ENCODE measurements at regions not wholly inside any gene's neighbourhood (a gene's known extent, or its start where the extent isn't known, plus 50 kb on each side); places are given as distances from the start of the nearest gene placed in this dataset.

DNA sequence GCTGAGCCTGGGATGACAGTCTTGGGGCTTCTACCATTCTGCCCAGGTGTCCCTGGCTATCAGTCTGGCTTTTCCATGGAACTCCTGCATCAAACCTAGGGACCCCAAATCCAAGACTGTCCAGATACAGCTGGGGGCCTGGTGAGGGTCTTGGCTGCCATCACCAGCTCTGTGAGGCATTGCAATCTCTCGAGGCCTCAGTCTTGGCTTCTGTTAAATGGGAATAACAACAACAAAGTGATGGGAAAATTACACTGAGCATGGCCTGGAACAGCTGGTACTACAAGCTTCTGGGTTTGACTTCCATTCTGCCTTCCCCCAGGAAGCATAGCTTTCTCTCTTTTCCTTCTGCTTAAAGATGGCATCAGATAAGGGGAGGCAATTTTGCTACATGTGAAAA, 50.0 kb upstream of the LCTL start:
- DNase-seq (ENCODE audit: low spot score): no peak

DNA sequence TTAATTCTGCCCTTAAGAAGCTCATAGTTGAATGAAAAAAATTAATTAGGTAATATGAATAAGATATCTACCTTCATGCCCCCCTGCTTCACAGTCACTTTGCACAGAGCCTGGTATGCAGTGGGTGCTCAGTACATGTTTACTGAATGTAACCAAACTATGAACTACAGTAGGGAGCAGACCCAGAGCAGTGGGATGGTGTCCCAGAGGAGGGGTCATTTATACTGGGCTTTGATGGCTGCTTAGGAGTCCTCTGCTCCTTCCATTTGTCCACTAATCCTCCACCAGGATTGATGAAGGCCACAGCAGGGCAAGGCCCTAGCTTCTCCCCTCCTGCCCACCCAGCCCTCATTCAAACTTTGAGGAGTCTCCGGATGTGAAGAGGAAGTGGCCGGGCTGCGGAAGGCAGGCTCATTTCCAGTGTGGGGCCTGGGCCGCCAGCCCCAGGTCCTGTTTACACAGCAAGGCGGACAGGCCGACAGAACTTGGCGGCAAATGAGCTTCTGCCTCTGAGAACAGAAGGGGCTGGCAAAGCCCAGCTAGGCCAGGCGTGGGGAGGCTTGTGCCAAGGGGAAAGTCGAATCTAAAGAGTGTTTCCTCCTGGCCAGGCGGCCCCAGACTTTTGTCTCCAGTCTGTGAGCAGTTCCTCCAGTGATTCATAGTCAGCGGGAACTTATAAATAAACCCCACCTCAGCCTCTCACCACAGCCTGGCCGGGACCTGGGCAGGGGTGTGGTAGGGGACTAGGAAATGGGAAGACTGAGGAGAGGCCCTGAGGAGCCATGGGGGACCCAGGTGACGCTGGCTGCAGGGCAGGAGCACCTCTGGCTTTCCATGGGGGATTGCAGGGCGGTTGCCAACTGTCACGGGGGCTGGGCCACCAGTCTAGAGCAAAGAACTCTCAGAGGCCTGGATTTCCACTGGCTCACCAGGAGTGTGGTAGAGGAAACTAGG, 51.6 kb upstream of the LCTL start:
- no peak for DNase-seq (ENCODE audit: low spot score)

DNA sequence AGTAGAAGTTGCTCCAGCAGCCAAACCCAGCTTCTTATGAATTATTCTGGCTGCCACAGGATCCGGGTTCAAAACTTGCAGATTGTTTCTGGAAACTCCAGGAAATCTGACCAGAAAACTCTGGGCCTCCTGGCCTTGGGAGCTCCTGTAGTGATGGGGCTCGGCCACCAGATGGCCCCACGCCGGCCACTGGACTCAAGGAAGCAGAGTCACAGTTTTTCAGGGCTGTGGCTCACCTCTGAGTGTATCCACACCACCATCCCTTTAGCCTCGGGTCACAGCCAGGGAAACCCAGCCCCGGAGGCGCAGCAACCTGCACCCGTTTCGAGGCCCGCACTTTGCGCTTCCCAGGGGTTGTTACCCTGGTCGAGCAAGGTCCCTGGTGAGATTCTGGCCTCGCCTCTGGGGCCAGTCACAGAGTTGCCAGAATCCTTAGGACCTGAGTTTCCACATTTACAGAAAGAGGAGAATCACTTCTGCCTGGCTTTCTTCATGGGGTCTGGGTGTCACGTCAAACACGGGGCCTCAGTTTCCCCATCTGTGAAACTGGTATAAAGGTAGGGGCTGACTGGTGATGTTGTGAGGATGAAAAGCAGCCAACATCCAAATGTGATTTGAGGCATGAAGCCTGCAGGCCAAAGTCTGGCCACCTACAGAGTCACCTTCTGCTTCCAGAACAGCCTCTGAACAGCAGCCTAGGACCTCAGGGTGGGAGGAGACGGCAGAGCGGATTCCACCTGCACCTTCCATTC, 53.5 kb upstream of the LCTL start:
- DNase-seq (ENCODE audit: low spot score): peak; percentile 56

DNA sequence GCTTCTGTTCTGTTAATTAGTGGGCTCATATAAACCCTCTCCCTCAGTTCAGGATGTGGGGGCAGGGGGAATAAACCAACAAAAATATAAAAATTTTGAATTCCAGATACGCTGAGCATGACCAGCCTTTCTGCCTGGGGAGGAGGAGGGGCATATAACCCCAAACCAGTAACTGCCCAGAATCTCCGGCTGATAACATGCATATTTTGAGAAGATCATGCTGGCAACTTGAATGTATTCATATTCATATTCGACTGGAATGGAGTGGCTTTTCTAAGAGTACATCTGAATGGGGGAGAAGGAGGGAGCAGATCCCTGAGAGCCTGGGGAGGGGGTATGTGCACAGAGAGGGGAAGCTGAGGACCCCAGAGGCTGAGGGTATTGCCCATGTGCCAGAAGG, 54.5 kb upstream of the LCTL start:
- DNase-seq (ENCODE audit: low spot score): no peak

DNA sequence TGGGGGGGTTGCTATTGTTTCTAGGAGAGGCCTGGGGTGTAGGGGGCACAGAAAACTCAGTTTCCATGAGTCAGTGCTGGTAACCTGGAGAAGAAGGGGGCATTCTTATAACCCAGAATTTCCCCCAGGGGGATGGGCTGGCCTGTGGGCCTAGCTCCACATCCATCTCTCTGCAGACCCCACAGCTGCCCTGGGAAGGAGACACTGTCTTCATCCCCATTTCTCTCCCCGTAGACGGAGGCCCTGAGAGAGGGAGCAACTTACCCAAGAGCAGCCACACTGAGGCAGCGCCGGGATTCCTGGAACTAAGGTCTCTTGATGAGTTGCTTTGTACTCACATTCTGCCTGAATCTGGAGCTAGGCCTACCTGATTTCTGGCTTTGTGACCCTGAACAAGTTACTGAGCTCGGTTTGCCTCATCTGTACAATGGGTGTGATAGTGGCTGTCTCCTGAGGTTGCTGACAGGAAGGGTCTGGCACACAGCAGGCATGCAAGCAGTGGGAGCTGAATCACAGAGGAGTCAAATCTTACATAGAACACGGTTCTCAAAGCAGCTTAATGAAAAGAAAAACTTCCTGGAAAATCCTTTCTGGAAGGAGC, 55.0 kb upstream of the LCTL start:
- DNase-seq (ENCODE audit: low spot score): no peak

DNA sequence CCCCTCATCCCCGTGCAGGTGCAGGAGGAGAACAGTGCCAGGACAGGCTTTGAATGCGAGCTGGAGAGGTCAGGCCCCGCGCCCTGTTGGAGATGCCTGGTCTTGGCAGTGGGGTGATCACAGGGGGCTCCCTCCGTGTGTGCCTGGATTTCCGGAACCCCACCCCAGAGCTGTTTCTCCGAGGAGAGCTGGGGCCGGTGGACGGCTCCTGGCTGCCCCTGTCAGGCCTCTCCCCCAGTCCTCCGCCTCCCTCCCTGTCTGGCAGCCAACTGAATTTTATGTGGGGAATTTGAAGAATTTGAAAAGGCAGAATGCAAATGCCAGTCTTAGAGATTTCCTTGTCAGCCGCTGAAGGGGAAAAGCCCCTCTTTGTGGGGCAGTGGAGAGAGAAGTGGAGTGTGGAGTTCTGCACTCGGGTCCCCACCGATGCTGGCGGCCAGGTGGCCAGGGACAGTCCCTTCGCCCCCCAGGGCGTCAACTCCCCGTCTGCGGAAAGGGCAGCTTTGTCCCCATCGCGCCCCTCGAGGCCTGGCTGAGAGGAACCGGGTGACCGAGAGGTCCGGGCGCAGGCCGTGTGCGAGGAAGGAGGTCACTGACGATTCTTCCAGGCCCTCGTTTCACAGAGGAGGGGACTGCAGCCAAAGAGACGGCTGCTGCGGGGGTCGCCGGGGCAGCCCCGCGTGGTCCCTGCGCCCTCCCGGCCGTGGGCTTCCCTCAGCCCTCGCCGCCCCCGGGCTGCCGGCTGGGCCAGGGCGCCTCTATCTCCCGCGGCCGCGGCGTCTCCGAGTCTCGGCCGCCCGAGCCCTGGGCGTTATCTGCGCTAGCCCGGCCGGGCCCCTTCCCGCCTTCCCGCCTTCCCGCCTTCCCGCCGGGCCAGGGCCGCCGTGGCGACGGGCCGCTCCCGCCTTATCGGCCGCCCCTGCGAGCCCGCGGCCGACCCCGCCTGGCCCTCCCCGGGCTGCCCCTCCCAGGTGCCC, 56.0 kb upstream of the LCTL start:
- no peak for DNase-seq (ENCODE audit: low spot score)

DNA sequence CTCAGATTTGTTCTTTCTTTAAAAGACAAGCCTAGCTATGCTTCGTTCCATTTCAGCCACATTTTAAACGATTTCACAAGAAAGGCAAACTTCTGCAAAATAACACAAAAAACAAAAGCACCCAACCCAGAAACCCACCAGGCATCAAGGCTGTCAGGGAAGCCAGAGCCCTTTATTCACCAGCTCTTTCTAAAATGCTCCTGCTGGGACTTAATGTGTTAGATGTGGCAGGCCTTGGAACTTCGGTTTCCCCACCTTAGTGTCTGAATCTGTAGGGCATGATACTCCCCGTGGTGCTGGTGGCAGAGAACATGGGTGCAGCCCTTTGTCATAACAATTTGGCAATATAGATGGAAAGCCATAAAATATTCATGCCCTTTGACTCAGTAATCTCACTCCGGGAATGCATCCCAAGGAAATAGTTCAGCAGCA, 56.8 kb upstream of the LCTL start:
- no peak for DNase-seq (ENCODE audit: low spot score)

DNA sequence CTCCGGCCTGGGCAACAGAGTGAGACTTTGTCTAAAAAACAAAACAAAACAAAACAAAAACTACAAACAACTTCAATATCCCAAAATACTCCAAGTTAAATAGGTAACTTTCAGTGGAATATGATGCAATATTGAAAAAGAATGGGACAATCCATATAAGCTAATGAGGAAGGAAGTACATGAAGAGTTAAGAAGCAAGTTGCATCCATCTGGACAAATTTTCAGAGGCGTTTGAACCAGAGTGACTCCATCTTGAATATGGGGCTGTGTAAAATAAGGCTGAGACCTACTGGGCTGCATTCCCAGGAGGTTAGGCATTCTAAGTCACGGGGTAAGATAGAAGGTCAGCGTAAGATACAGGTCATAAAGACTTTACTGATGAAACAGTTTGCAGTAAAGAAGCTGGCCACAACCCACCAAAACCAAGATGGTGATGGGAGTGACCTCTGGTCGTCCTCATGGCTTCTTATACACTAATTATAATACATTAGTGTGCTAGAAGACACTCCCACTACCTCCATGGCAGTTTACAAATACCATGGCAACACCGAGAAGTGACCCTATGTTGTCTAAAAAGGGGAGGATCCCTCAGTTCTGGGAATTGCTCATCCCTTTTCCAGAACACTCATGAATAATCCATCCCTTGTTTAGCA, 58.1 kb upstream of the LCTL start:
- DNase-seq (ENCODE audit: low spot score): no peak

DNA sequence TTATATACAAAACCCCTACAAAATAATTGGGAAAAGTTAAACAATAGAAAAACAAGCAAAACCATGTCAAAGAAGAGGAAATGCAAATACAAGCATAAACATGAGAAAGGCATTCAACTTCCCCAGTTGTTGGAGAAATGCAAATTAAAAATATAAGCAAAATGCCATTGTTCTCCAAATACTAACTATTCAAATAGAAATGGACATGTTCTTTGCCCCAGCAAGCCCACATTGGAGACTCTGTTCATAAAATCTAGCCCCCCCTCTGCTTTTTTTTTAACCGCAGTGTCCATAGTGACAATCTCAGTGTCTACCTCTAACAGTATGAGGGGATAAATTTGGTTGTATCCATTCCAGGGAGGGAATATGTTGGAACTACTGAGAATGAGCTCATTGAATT, 59.7 kb upstream of the LCTL start:
- DNase-seq (ENCODE audit: low spot score): no peak

DNA sequence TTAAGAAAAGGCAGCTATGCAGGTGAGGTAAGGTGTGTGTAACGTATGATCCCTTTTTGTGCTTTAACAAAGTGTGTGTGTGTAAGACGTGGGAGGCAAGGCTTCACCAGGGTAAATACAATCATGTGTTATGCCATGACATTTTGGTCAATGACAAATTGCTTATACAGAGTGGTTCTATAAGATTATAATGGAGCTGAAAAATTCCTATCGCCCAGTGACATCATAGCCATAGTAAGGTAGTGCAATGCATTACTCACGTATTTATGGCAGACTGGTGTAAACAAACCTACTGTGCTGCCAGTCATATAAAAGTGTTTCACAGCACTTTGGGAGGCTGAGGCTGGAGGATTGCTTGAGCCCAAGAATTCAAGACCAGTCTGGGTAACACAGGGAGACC, 60.2 kb upstream of the LCTL start:
- DNase-seq (ENCODE audit: low spot score): no peak

DNA sequence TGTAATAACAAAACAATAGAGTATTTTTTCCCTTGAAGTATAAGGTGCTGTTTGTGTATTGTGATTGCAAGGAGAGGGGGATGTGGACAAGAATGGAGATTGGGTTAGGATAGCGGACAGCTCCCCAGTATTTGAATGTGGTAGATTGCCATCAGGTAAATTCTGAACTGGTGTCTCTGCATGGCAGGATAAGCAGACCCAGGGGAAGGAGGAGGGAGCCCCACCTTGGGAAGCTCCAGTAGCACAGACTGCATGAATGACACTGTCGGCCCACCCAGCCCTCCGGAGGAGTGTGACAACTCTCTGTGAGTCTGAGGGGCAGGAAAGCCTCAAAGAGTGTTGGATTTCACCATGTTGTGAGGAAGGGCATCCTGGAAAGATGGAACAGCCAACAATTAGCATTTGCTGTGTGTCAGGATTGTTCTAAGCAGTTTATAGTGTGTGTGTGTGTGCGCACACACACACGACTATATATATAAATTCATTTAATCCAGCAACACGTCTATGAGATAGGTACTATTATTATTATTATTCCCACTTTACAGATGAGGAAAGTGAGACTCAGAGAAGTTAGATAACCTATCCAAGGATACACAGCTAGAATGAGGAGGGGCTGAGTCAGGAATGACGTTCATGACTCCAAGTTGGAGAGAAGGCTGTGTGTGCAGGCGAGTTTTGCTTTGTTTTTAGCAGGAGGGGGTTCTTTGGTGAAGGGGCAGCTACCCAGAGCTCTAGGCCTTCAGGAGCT, 63.4 kb upstream of the LCTL start:
- DNase-seq (ENCODE audit: low spot score): no peak

DNA sequence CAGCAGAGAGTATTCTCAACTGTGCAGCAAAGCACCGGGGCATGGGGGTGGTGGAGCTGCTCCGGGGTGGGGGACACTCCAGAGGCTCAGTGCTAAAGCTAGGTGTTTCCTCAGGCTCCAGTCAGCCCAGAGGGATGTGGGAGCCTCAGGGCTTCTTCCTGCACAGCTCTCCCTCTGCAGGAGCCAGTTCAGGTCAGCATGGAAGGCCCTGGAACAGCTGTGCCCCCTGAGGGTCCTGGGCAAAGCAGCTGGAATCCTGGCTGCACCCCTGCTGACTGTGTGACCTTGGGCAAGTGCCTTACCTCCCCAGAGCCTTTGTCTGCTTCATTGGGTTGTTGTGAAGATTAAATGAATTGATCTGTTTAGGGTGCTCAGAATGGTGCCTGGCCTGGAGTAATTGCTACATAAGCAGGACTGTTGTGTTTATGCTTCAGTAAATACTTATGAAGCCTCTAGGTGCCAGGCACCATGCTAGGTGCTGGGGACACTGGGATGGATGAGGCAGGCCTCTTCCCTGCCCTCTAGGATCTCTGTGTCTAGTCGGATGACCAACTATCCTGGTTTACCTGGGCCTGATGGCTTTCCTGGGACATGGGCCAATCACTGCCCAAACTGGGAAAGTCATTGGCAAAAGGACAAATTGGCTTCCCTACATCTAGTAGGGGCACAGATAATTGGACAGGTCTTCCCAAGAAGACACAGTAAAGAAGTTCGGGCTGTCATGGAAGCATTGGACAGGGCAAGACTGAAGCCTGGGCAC, 64.2 kb upstream of the LCTL start:
- DNase-seq (ENCODE audit: low spot score): no peak

DNA sequence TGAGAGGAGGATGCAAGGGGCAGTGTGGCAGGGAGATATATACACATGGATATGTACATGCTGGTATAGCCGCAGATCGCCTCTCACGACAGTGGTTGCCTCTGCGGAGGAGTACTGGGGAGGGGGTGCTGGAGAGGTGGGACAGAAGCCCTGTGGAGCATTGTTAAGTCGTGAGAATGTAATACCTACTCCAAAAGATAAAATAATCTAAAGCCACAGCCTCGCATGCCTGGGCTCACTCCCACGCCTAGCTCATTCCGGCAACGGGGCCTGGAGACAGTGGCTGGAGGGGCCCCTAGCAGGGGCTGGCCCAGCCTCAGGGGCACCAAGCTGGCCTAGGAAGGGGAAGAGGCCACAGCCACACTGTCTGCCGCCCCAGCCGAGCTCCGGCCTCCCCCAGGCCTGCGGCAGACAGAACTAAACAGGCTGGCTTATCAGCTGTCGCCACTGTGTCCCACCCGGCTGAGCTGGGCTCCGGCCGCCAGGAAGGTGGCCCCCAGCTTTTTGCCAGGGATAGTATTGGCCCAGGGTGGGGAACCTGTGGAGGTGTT, 65.1 kb upstream of the LCTL start:
- no peak for DNase-seq (ENCODE audit: low spot score)

DNA sequence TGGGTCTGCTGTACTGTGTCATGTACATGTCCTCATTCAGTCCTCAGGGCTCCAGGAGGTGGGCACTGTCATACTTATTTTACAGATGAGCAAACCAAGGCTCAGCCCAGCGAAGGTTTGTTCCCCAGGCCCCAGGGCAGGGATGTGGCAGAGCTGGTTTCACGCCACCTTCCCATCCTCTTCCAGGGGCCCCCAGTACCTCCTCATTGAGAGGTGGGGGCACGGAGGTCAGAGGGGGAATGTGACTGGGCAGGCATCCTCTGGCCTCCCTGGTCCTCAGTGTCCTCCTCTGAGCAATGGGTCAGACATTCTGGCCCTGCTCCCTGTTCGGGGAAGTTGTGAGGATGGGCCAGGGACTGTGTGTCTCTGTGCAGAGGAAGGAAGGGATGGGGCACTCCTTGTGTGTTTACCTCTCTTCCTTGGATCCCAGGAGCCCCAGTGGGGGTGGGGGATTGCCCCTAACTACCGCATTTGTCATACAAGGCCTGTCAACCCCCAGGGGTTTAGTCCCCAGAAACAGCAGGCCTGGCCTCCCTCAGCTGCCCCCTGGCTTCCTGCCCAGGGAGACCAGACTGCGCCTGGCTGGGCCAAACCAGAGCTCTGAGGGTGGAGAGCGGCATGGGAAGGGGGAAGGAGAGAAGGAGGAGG, 65.9 kb upstream of the LCTL start:
- no peak for DNase-seq (ENCODE audit: low spot score)

DNA sequence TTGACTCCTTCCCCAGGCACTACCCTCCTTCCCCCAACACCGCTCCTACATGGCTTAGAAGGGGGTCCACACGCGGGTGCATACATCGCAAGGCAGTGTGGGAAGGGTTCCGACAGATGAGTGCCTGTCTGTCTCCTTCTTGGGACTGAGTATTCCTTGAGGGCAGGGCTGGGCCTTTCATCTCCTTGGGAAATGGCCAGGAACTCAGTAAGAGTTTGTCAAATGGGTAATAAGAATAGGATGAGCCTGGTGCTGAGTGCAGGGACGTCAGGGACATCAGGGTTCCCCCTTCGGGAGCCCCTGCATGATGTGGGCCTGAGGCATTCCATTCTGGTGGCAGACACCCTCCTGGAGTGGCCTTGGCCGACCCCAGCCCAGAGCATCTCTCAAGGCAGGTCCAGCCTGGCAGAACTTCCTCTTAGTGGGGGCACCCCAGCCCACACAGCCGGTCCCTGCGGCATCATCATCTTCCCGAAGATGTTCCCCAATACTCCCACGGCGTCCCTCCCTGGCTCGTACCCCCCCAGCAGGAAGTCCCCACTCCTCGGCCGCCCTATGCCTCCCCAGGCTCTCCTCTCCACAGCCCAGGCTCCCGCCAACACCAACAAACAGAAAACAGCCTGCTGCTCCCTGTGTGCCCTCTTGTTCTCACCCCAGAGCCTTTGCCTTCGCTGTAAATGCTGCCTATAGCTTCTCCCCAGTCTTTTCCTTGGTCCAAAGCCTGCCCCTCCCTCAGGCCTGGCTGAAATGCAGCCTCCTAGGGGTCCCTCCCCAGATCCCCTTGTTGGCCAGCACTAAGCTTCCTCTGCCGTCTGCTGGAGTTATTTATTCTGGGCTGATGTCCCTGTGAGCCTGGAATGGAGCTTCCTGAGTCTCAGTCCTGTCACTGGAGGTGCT, 67.5 kb upstream of the LCTL start:
- DNase-seq (ENCODE audit: low spot score): no peak

DNA sequence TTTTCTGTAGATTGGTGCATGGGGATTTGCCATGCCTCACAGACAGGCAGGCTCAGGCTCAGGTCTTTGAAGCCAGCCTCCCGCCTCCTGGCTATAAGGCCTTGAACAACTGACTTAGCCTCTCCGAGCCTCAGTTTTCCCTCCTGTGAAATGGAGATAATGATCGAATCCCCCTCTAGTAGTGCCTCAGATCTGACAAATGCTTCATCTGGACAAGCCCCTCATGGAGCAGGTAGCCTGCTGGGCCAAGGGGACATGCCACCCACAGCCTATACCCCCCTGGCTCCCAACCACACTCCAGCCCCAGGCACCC, 68.1 kb upstream of the LCTL start:
- DNase-seq (ENCODE audit: low spot score): no peak

DNA sequence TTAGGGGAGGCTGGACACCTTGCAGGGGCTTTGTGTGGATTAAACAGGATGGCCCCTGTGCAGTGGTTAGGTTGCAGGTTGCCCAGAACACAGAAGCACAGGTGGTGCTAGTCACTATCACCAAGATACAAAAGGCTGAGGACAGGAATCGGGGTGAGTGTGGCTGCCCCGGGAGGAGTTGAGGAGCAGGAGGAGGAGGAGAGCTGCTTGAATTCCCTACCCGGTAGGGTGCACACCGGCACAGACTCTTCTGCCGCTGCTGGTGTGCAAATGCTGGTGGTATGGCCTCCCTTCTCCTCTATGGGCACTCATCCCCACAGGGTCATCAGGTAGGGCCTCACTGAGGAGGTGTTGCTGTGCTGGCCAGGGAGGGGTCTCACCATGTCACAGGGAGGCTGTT, 67.5 kb upstream of the SMAD6 start:
- no peak for DNase-seq (ENCODE audit: low spot score)

DNA sequence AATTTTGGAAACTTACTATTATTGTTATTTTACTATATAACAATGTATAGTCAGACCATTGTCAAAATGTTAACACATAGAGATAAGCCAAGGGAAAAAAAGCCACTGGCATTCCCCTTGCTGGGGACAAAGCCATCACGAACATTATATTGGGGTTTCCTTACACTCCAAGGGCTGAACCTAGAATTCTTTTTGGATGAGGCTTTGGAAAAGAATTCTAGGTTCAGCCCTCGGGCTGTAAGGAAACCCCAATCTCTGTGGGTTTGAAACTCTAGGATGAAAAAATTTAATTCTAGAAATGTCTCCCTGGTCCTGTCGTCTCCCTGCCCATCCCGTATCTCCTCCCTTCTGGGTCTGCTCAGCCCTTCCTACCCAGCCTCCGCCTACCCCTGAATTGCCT, 67.0 kb upstream of the SMAD6 start:
- DNase-seq (ENCODE audit: low spot score): no peak

Measured in SW480 (cell line).